ENCODE measurements at regions not wholly inside any gene's neighbourhood (a gene's known extent, or its start where the extent isn't known, plus 50 kb on each side); places are given as distances from the start of the nearest gene placed in this dataset.

GRCh38 chr4:153844144-153844543 is 55.3 kb upstream of the SFRP2 start:
- no peaks in the 10 kb centered on the region for H3K9me3 ChIP-seq
- 50 to 66% methylated on average over 3 of the region's 3 CpGs for WGBS, 2 donors
- no peak for DNase-seq
- H3K4me3 ChIP-seq: no peak overlapping the region
- FAIRE-seq: no peak
- TF ChIP-seq CTCF (IDR thresholded peaks at IDR 0.05): no peak
- no peaks in the 10 kb centered on the region for H3K4me1 ChIP-seq
- no peaks in the 10 kb centered on the region for H3K36me3 ChIP-seq
- H3K27me3 ChIP-seq: no peaks in the 10 kb centered on the region
- ATAC-seq: no peak
- H3K27ac ChIP-seq: no peak overlapping the region
- intact Hi-C loops (cut with DNase I): no loop called here
